ENCODE measurements at regions not wholly inside any gene's neighbourhood (a gene's known extent, or its start where the extent isn't known, plus 50 kb on each side); places are given as distances from the start of the nearest gene placed in this dataset.

GRCh38 chr1:37128091-37128490 lies 93.8 kb upstream of the GRIK3 start:
- Histone ChIP-seq H3K27me3 (ENCODE audit: control insufficient read depth in 1 of 2, insufficient read depth in 2 of 2, low read length in 2 of 2) (peaks cover 0 to 7% of the 10 kb centered on the region in 2 donors), H3K9ac (ENCODE audit: low read length in 2 of 2) (no peak overlapping the region), H3K4me3 (ENCODE audit: low read length in 2 of 2) (no peak overlapping the region), H3K4me1 (ENCODE audit: control insufficient read depth, insufficient read depth, low read length) (no peaks in the 10 kb centered on the region), H3K27ac (ENCODE audit: low read length) (no peak overlapping the region), H3K36me3 (ENCODE audit: control insufficient read depth in 2 of 2, insufficient read depth in 2 of 2, low read length in 2 of 2) (no peaks in the 10 kb centered on the region), H3K9me3 (ENCODE audit: control insufficient read depth in 2 of 2, low read length in 2 of 2) (no peaks in the 10 kb centered on the region)

- H3K4me1 ChIP-seq (ENCODE audit: control insufficient read depth, insufficient read depth, low read length): no peaks in the 10 kb centered on the region
- H3K9ac ChIP-seq (ENCODE audit: low read length in 2 of 2): no peak overlapping the region
- H3K36me3 ChIP-seq (ENCODE audit: control insufficient read depth in 2 of 2, insufficient read depth in 2 of 2, low read length in 2 of 2): no peaks in the 10 kb centered on the region
- no peak overlapping the region for H3K4me3 ChIP-seq (ENCODE audit: low read length in 2 of 2)
- H3K27me3 ChIP-seq (ENCODE audit: control insufficient read depth in 1 of 2, insufficient read depth in 2 of 2, low read length in 2 of 2): peaks cover 0 to 11% of the 10 kb centered on the region in 2 donors
- no peak overlapping the region for H3K27ac ChIP-seq (ENCODE audit: low read length)
- no peaks in the 10 kb centered on the region for H3K9me3 ChIP-seq (ENCODE audit: control insufficient read depth in 2 of 2, low read length in 2 of 2)
These were observed 96.1 kb upstream of the GRIK3 start for GRCh38 chr1:37130221-37130948.

- H3K36me3 ChIP-seq (ENCODE audit: control insufficient read depth in 2 of 2, insufficient read depth in 2 of 2, low read length in 2 of 2): no peaks in the 10 kb centered on the region
- peaks cover 0 to 12% of the 10 kb centered on the region in 2 donors for H3K27me3 ChIP-seq (ENCODE audit: control insufficient read depth in 1 of 2, insufficient read depth in 2 of 2, low read length in 2 of 2)
- no peak overlapping the region for H3K27ac ChIP-seq (ENCODE audit: low read length)
- no peak overlapping the region for H3K9ac ChIP-seq (ENCODE audit: low read length in 2 of 2)
- no peaks in the 10 kb centered on the region for H3K4me1 ChIP-seq (ENCODE audit: control insufficient read depth, insufficient read depth, low read length)
- peaks cover 0 to 3% of the 10 kb centered on the region in 2 donors for H3K9me3 ChIP-seq (ENCODE audit: control insufficient read depth in 2 of 2, low read length in 2 of 2)
- no peak overlapping the region for H3K4me3 ChIP-seq (ENCODE audit: low read length in 2 of 2)
These were observed 97.0 kb upstream of the GRIK3 start for GRCh38 chr1:37131281-37131680.

DNA sequence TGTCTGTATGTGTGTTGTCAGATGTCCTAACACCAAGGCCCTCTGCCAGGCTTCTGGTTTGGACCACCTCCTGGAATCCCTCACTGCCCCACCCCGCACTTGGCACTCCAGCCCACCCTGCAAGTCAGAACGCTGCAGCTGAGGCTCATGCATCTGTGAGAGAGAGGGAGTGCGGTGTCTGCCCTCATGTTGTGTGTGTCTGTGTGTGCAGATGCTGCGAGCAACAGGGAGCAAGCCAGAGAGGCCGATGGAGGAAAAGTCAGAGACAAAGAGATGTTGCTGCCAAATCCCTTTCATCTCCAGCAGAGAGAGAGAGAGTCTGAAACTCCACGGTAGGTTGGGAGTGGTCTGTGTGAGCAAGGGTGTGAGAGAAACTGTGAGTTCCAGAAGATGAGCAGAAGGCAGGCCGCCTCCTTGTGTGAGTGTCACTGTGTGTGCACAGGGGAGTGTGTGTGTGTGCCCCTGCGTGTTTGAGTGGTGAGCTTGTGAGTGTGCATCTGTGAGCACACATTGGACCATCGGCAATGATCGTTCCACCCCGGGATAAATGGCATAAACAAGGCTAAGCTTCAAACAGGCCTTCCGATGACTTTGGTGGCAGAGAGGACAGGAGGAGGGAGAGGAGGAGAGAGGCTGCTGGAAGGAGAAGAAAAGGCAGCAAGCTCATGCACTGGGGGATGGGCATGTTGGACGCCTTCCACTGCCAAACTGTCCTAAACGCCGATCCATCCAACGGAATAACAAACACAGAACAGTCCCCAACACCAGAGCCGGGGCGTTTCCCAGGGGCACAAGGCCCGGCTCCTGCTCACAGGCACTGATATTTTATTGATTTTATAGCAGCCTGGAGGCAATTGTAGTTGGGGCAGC lies 99.2 kb upstream of the GRIK3 start:
- H3K9me3 ChIP-seq (ENCODE audit: control insufficient read depth in 2 of 2, low read length in 2 of 2): peaks cover 0 to 4% of the 10 kb centered on the region in 2 donors
- H3K27ac ChIP-seq (ENCODE audit: low read length): no peak overlapping the region
- H3K4me3 ChIP-seq (ENCODE audit: low read length in 2 of 2): no peak overlapping the region
- peaks cover 0 to 13% of the 10 kb centered on the region in 2 donors for H3K27me3 ChIP-seq (ENCODE audit: control insufficient read depth in 1 of 2, insufficient read depth in 2 of 2, low read length in 2 of 2)
- H3K9ac ChIP-seq (ENCODE audit: low read length in 2 of 2): no peak overlapping the region
- no peaks in the 10 kb centered on the region for H3K36me3 ChIP-seq (ENCODE audit: control insufficient read depth in 2 of 2, insufficient read depth in 2 of 2, low read length in 2 of 2)
- no peaks in the 10 kb centered on the region for H3K4me1 ChIP-seq (ENCODE audit: control insufficient read depth, insufficient read depth, low read length)

- Histone ChIP-seq H3K27ac (ENCODE audit: low read length) (no peak overlapping the region), H3K36me3 (ENCODE audit: control insufficient read depth in 2 of 2, insufficient read depth in 2 of 2, low read length in 2 of 2) (no peaks in the 10 kb centered on the region), H3K27me3 (ENCODE audit: control insufficient read depth in 1 of 2, insufficient read depth in 2 of 2, low read length in 2 of 2) (peaks cover 0 to 13% of the 10 kb centered on the region in 2 donors), H3K4me3 (ENCODE audit: low read length in 2 of 2) (no peak overlapping the region), H3K9me3 (ENCODE audit: control insufficient read depth in 2 of 2, low read length in 2 of 2) (peaks cover 0 to 4% of the 10 kb centered on the region in 2 donors), H3K9ac (ENCODE audit: low read length in 2 of 2) (no peak overlapping the region), H3K4me1 (ENCODE audit: control insufficient read depth, insufficient read depth, low read length) (no peaks in the 10 kb centered on the region)
These were observed 100.3 kb upstream of the GRIK3 start for GRCh38 chr1:37134599-37134998.

GRCh38 chr1:37135032-37135431 lies 100.7 kb upstream of the GRIK3 start:
- H3K9ac ChIP-seq (ENCODE audit: low read length in 2 of 2): no peak overlapping the region
- no peaks in the 10 kb centered on the region for H3K36me3 ChIP-seq (ENCODE audit: control insufficient read depth in 2 of 2, insufficient read depth in 2 of 2, low read length in 2 of 2)
- H3K27ac ChIP-seq (ENCODE audit: low read length): no peak overlapping the region
- H3K4me3 ChIP-seq (ENCODE audit: low read length in 2 of 2): no peak overlapping the region
- H3K27me3 ChIP-seq (ENCODE audit: control insufficient read depth in 1 of 2, insufficient read depth in 2 of 2, low read length in 2 of 2): peaks cover 0 to 13% of the 10 kb centered on the region in 2 donors
- no peaks in the 10 kb centered on the region for H3K4me1 ChIP-seq (ENCODE audit: control insufficient read depth, insufficient read depth, low read length)
- H3K9me3 ChIP-seq (ENCODE audit: control insufficient read depth in 2 of 2, low read length in 2 of 2): peaks cover 0 to 4% of the 10 kb centered on the region in 2 donors

GRCh38 chr1:37137014-37137413 lies 102.7 kb upstream of the GRIK3 start:
- peaks cover 0 to 8% of the 10 kb centered on the region in 2 donors for H3K27me3 ChIP-seq (ENCODE audit: control insufficient read depth in 1 of 2, insufficient read depth in 2 of 2, low read length in 2 of 2)
- H3K4me1 ChIP-seq (ENCODE audit: control insufficient read depth, insufficient read depth, low read length): no peaks in the 10 kb centered on the region
- H3K4me3 ChIP-seq (ENCODE audit: low read length in 2 of 2): no peak overlapping the region
- H3K36me3 ChIP-seq (ENCODE audit: control insufficient read depth in 2 of 2, insufficient read depth in 2 of 2, low read length in 2 of 2): no peaks in the 10 kb centered on the region
- no peak overlapping the region for H3K27ac ChIP-seq (ENCODE audit: low read length)
- H3K9me3 ChIP-seq (ENCODE audit: control insufficient read depth in 2 of 2, low read length in 2 of 2): peaks cover 0 to 4% of the 10 kb centered on the region in 2 donors
- H3K9ac ChIP-seq (ENCODE audit: low read length in 2 of 2): no peak overlapping the region

- Histone ChIP-seq H3K36me3 (ENCODE audit: control insufficient read depth in 2 of 2, insufficient read depth in 2 of 2, low read length in 2 of 2) (no peaks in the 10 kb centered on the region), H3K4me3 (ENCODE audit: low read length in 2 of 2) (no peak overlapping the region), H3K27ac (ENCODE audit: low read length) (no peak overlapping the region), H3K27me3 (ENCODE audit: control insufficient read depth in 1 of 2, insufficient read depth in 2 of 2, low read length in 2 of 2) (peaks cover 0 to 8% of the 10 kb centered on the region in 2 donors), H3K9ac (ENCODE audit: low read length in 2 of 2) (no peak overlapping the region), H3K9me3 (ENCODE audit: control insufficient read depth in 2 of 2, low read length in 2 of 2) (peaks cover 0 to 4% of the 10 kb centered on the region in 2 donors), H3K4me1 (ENCODE audit: control insufficient read depth, insufficient read depth, low read length) (no peaks in the 10 kb centered on the region)
These were observed 103.3 kb upstream of the GRIK3 start for GRCh38 chr1:37137601-37138000.

DNA sequence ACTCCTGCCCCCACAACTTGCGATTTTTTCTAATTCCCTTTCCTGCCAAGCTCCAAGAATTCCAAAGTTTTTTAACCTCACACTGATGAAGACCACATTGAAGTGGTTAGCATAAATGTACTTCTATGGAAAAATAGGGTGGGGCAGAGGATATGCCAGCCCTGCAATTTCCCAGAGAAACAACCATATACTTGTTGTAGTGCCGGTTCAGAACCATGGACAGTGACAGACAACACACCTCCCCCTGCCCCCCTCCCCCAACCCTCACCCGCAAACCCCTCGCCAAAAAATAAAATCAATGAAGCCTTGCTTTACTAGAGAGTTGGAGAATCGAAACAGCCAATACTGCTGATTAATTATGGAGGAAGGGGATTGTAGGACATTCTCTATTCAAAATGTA lies 109.5 kb upstream of the GRIK3 start:
- no peaks in the 10 kb centered on the region for H3K36me3 ChIP-seq (ENCODE audit: control insufficient read depth in 2 of 2, insufficient read depth in 2 of 2, low read length in 2 of 2)
- H3K9ac ChIP-seq (ENCODE audit: low read length in 2 of 2): no peak overlapping the region
- peaks cover 0 to 7% of the 10 kb centered on the region in 2 donors for H3K27me3 ChIP-seq (ENCODE audit: control insufficient read depth in 1 of 2, insufficient read depth in 2 of 2, low read length in 2 of 2)
- H3K27ac ChIP-seq (ENCODE audit: low read length): no peak overlapping the region
- H3K9me3 ChIP-seq (ENCODE audit: control insufficient read depth in 2 of 2, low read length in 2 of 2): no peaks in the 10 kb centered on the region
- H3K4me3 ChIP-seq (ENCODE audit: low read length in 2 of 2): no peak overlapping the region
- H3K4me1 ChIP-seq (ENCODE audit: control insufficient read depth, insufficient read depth, low read length): no peaks in the 10 kb centered on the region

GRCh38 chr1:37146071-37146470 lies 111.8 kb upstream of the GRIK3 start:
- no peak overlapping the region for H3K27ac ChIP-seq (ENCODE audit: low read length)
- H3K27me3 ChIP-seq (ENCODE audit: control insufficient read depth in 1 of 2, insufficient read depth in 2 of 2, low read length in 2 of 2): peaks cover 0 to 8% of the 10 kb centered on the region in 2 donors
- H3K36me3 ChIP-seq (ENCODE audit: control insufficient read depth in 2 of 2, insufficient read depth in 2 of 2, low read length in 2 of 2): no peaks in the 10 kb centered on the region
- H3K9ac ChIP-seq (ENCODE audit: low read length in 2 of 2): no peak overlapping the region
- H3K4me3 ChIP-seq (ENCODE audit: low read length in 2 of 2): no peak overlapping the region
- no peaks in the 10 kb centered on the region for H3K9me3 ChIP-seq (ENCODE audit: control insufficient read depth in 2 of 2, low read length in 2 of 2)
- no peaks in the 10 kb centered on the region for H3K4me1 ChIP-seq (ENCODE audit: control insufficient read depth, insufficient read depth, low read length)
